Heart left ventricle (tissue), 13 donors: ENCODE measurements at regions not wholly inside any gene's neighbourhood (a gene's known extent, or its start where the extent isn't known, plus 50 kb on each side); places are given as distances from the start of the nearest gene placed in this dataset.

Source experiments
- CTCF ChIP-seq, 12 donors: fragments of 200-600 bp; sonication (generic) in 4 of 12; IDR thresholded peaks; one replicate each; pipeline versions ENCODE4 v1.5.0 to v1.8.0; 2018 to 2022; ENCODE audit warnings: antibody characterized with exemption in 12 of 12, mild to moderate bottlenecking in 5 of 12
- POLR2A ChIP-seq, 2 donors: fragments of 450-650 bp; IDR thresholded peaks; one replicate each; pipeline ENCODE4 v1.6.1; 2017; ENCODE audit warnings: antibody characterized with exemption in 2 of 2, mild to moderate bottlenecking in 2 of 2, moderate library complexity in 2 of 2
- donor health status: ischemic (EF 13 %, LVEDD 7.1; RV severe dilation, severe dysfunction).
- donor health status: DM: no; HTN: yes; CAD: no.
- donor health status: DM: no; HTN: no; CAD: no.
- donor health status: ischemic (EF 25% LVEDD 6.9; RV normal size, moderate dysfunction).
- donor health status: ischemic (EF 25% LVEDD 5.7; RV mildly dilated, moderate dysfunction).
- donor health status: ischemic (EF 35%, LVEDD 5.7; RV mildly dilated, moderate dysfunction).
- donor health status: nonischemic (EF 11% LVEDD 7.7; RV severe dilation, severe dysfunction).
- donor health status: DM: yes; HTN: yes; CAD: no.
- donor health status: PGD.
- donor health status: ischemic (EF 29% LVEDD 5.4; RV normal size, mild dysfunction).
- donor health status: nonischemic (EF 23%, LVEDD 6.1; RV moderate dilation, normal function).

- no peak for TF ChIP-seq CTCF (IDR thresholded peaks at IDR 0.05)
- TF ChIP-seq POLR2A (IDR thresholded peaks at IDR 0.05), result no peak
Observed at GRCh38 chr9:107591781-107592180, 102.2 kb upstream of the KLF4 start.
